ENCODE measurements at regions not wholly inside any gene's neighbourhood (a gene's known extent, or its start where the extent isn't known, plus 50 kb on each side); places are given as distances from the start of the nearest gene placed in this dataset.

GRCh38 chr3:102189956-102190723, 244.7 kb upstream of the ZPLD1 start:
- Histone ChIP-seq H3K9me3 (ENCODE audit: control insufficient read depth, insufficient read depth, low read length) (no peaks in the 10 kb centered on the region), H3K4me3 (ENCODE audit: low read depth, low read length) (no peak overlapping the region), H3K27me3 (ENCODE audit: control insufficient read depth, insufficient read depth, low read length) (no peaks in the 10 kb centered on the region), H3K27ac (ENCODE audit: low read depth, low read length) (no peak overlapping the region)
- no peak for DNase-seq (ENCODE audit: low read depth, low spot score)
- CTCF ChIA-PET: no interaction called here
- POLR2A ChIA-PET: interaction anchor here (1.0 kb wide), 1 partner anchor 10 kb away, joined by 7 read pairs; no protein-coding TSS in a partner anchor
- no peak for TF ChIP-seq CTCF (IDR thresholded peaks at IDR 0.05; ENCODE audit: low read depth, low read length)

- Histone ChIP-seq H3K27ac (ENCODE audit: low read depth, low read length) (no peak overlapping the region), H3K27me3 (ENCODE audit: control insufficient read depth, insufficient read depth, low read length) (no peaks in the 10 kb centered on the region), H3K9me3 (ENCODE audit: control insufficient read depth, insufficient read depth, low read length) (no peaks in the 10 kb centered on the region), H3K4me3 (ENCODE audit: low read depth, low read length) (no peak overlapping the region)
- ChIA-PET CTCF (interaction anchor here (2.5 kb wide), 1 partner anchor 33 kb away, joined by 9 read pairs; no protein-coding TSS in a partner anchor), POLR2A (no interaction called here)
- DNase-seq (ENCODE audit: low read depth, low spot score): no peak
- TF ChIP-seq CTCF (IDR thresholded peaks at IDR 0.05; ENCODE audit: low read depth, low read length): no peak
Observed at GRCh38 chr3:102192575-102192974, 242.2 kb upstream of the ZPLD1 start.

- Histone ChIP-seq H3K27me3 (ENCODE audit: control insufficient read depth, insufficient read depth, low read length) (no peaks in the 10 kb centered on the region), H3K4me3 (ENCODE audit: low read depth, low read length) (no peak overlapping the region), H3K27ac (ENCODE audit: low read depth, low read length) (no peak overlapping the region), H3K9me3 (ENCODE audit: control insufficient read depth, insufficient read depth, low read length) (no peaks in the 10 kb centered on the region)
- DNase-seq (ENCODE audit: low read depth, low spot score): no peak
- POLR2A ChIA-PET: no interaction called here
- no peak for TF ChIP-seq CTCF (IDR thresholded peaks at IDR 0.05; ENCODE audit: low read depth, low read length)
- CTCF ChIA-PET: interaction anchor here (0.6 to 2.5 kb wide), 2 partner anchors 32 to 35 kb away, joined by 5 to 9 read pairs; no protein-coding TSS in a partner anchor
Observed at GRCh38 chr3:102193255-102193654, 241.6 kb upstream of the ZPLD1 start.

- no peak for TF ChIP-seq CTCF (IDR thresholded peaks at IDR 0.05; ENCODE audit: low read depth, low read length)
- POLR2A ChIA-PET: no interaction called here
- H3K27me3 ChIP-seq (ENCODE audit: control insufficient read depth, insufficient read depth, low read length): no peaks in the 10 kb centered on the region
- DNase-seq (ENCODE audit: low read depth, low spot score): no peak
- CTCF ChIA-PET: interaction anchor here (2.5 kb wide), 1 partner anchor 31 kb away, joined by 9 read pairs; no protein-coding TSS in a partner anchor
- H3K9me3 ChIP-seq (ENCODE audit: control insufficient read depth, insufficient read depth, low read length): no peaks in the 10 kb centered on the region
- H3K4me3 ChIP-seq (ENCODE audit: low read depth, low read length): no peak overlapping the region
- no peak overlapping the region for H3K27ac ChIP-seq (ENCODE audit: low read depth, low read length)
Observed at GRCh38 chr3:102194001-102194400, 240.8 kb upstream of the ZPLD1 start.

- Histone ChIP-seq H3K4me3 (ENCODE audit: low read depth, low read length) (no peak overlapping the region), H3K27me3 (ENCODE audit: control insufficient read depth, insufficient read depth, low read length) (no peaks in the 10 kb centered on the region), H3K9me3 (ENCODE audit: control insufficient read depth, insufficient read depth, low read length) (no peaks in the 10 kb centered on the region), H3K27ac (ENCODE audit: low read depth, low read length) (no peak overlapping the region)
- POLR2A ChIA-PET: no interaction called here
- TF ChIP-seq CTCF (IDR thresholded peaks at IDR 0.05; ENCODE audit: low read depth, low read length): no peak
- CTCF ChIA-PET: no interaction called here
- no peak for DNase-seq (ENCODE audit: low read depth, low spot score)
Observed at GRCh38 chr3:102194760-102195159, 240.1 kb upstream of the ZPLD1 start.

All from AG04450 (cell line).